Neural cell (in vitro differentiated cells): ENCODE measurements at regions not wholly inside any gene's neighbourhood (a gene's known extent, or its start where the extent isn't known, plus 50 kb on each side); places are given as distances from the start of the nearest gene placed in this dataset.

Experiments
- H2AFZ ChIP-seq: fragments of 200-600, 300-800 bp; sonication (generic), shearing (Covaris generic); 2 replicates; pipeline ENCODE4 v1.6.0; 2014; ENCODE audit warnings: low read depth, mild to moderate bottlenecking, antibody characterized with exemption, low read length, moderate library complexity
- H3F3A ChIP-seq: fragments of 200-600 bp; shearing (Covaris generic); 2 replicates; pipeline ENCODE4 v1.6.1; 2016; ENCODE audit warnings: mild to moderate bottlenecking, moderate library complexity, mixed read lengths, antibody characterized with exemption, low read length; ENCODE audit not compliant: insufficient read depth, poor library complexity, severe bottlenecking
- H3K27ac ChIP-seq: fragments of 200-600, 300-800 bp; sonication (generic), shearing (Covaris generic); 2 replicates; pipeline ENCODE4 v1.5.1; 2014; ENCODE audit warnings: mild to moderate bottlenecking, low read length, moderate library complexity
- H3K27me3 ChIP-seq: fragments of 300-800, 200-600 bp; sonication (generic), shearing (Covaris generic); 2 replicates; pipeline ENCODE4 v1.6.0; 2014; ENCODE audit warnings: mild to moderate bottlenecking, low read depth, low read length, moderate library complexity; ENCODE audit not compliant: insufficient read depth
- H3K36me3 ChIP-seq: fragments of 300-800, 200-600 bp; sonication (generic), shearing (Covaris generic); 2 replicates; pipeline ENCODE4 v1.5.1; 2014; ENCODE audit warnings: mild to moderate bottlenecking, antibody characterized with exemption, low read length, moderate library complexity; ENCODE audit not compliant: insufficient read depth
- H3K4me2 ChIP-seq: fragments of 300-800, 200-600 bp; sonication (generic), shearing (Covaris generic); 2 replicates; pipeline ENCODE4 v1.6.0; 2014; ENCODE audit warnings: mild to moderate bottlenecking, low read length
- H3K4me3 ChIP-seq: fragments of 300-800, 200-600 bp; sonication (generic), shearing (Covaris generic); 2 replicates; pipeline ENCODE4 v1.5.1; 2014; ENCODE audit warnings: mild to moderate bottlenecking, low read length, moderate library complexity
- H3K79me2 ChIP-seq: fragments of 200-600 bp; shearing (Covaris generic); replicated peaks from 2 replicates; pipeline ENCODE4 v1.6.0; 2014; ENCODE audit warnings: mild to moderate bottlenecking, low read length, moderate library complexity; ENCODE audit not compliant: insufficient read depth
- H3K9ac ChIP-seq: fragments of 300-800, 200-600 bp; sonication (generic), shearing (Covaris generic); 2 replicates; pipeline ENCODE4 v1.6.1; 2016; ENCODE audit warnings: mild to moderate bottlenecking, low read length, mixed read lengths
- H3K9me2 ChIP-seq: fragments of 200-600 bp; shearing (Covaris generic); 2 replicates; pipeline ENCODE4 v1.6.1; 2016; ENCODE audit warnings: mild to moderate bottlenecking, low read length, mixed read lengths; ENCODE audit not compliant: insufficient read depth
- H3K9me3 ChIP-seq: fragments of 200-600, 300-800 bp; sonication (generic), shearing (Covaris generic); 2 replicates; pipeline ENCODE4 v1.6.1; 2016; ENCODE audit warnings: mild to moderate bottlenecking, mixed run types, low read length, moderate library complexity, mixed read lengths
- H4K20me1 ChIP-seq: fragments of 200-600 bp; shearing (Covaris generic); 2 replicates; pipeline ENCODE4 v1.6.1; 2016; ENCODE audit warnings: mild to moderate bottlenecking, mixed run types; ENCODE audit not compliant: insufficient read depth
- CTCF ChIP-seq: fragments of 450-650 bp; IDR thresholded peaks from 2 replicates; pipeline ENCODE4 v1.5.1; 2014; ENCODE audit warnings: antibody characterized with exemption, mild to moderate bottlenecking, moderate library complexity; ENCODE audit not compliant: poor library complexity, severe bottlenecking
- EP300 ChIP-seq: fragments of 450-650 bp; conservative IDR thresholded peaks from 2 replicates; pipeline ENCODE4 v1.6.1; 2014; ENCODE audit warnings: antibody characterized with exemption, mild to moderate bottlenecking, moderate library complexity; ENCODE audit not compliant: poor library complexity, severe bottlenecking
- EZH2 ChIP-seq: fragments of 200-600, 300-800 bp; shearing (Covaris generic), sonication (generic); IDR thresholded peaks from 2 replicates; pipeline ENCODE4 v1.6.1; 2014; ENCODE audit warnings: antibody characterized with exemption, low read length, borderline replicate concordance, mild to moderate bottlenecking; ENCODE audit not compliant: insufficient read depth, poor library complexity, severe bottlenecking
- MXI1 ChIP-seq: fragments of 450-650 bp; conservative IDR thresholded peaks from 2 replicates; pipeline ENCODE4 v1.6.1; 2014; ENCODE audit warnings: antibody characterized with exemption, mild to moderate bottlenecking; ENCODE audit not compliant: poor library complexity, severe bottlenecking
- POLR2AphosphoS5 ChIP-seq: IDR thresholded peaks from 2 replicates; pipeline ENCODE4 v1.6.1; 2012
- RAD21 ChIP-seq: fragments of 450-650 bp; conservative IDR thresholded peaks from 2 replicates; pipeline ENCODE4 v1.6.1; 2014; ENCODE audit warnings: antibody characterized with exemption, mild to moderate bottlenecking, moderate library complexity
- REST ChIP-seq: IDR thresholded peaks from 2 replicates; pipeline ENCODE4 v1.6.1; 2012; ENCODE audit warnings: borderline replicate concordance
- SMC3 ChIP-seq: fragments of 450-650 bp; conservative IDR thresholded peaks from 2 replicates; pipeline ENCODE4 v1.6.1; 2014; ENCODE audit warnings: antibody characterized with exemption, mild to moderate bottlenecking, moderate library complexity; ENCODE audit not compliant: poor library complexity
- TAF1 ChIP-seq: IDR thresholded peaks from 2 replicates; pipeline ENCODE4 v1.6.1; 2012; ENCODE audit warnings: low read depth

DNA sequence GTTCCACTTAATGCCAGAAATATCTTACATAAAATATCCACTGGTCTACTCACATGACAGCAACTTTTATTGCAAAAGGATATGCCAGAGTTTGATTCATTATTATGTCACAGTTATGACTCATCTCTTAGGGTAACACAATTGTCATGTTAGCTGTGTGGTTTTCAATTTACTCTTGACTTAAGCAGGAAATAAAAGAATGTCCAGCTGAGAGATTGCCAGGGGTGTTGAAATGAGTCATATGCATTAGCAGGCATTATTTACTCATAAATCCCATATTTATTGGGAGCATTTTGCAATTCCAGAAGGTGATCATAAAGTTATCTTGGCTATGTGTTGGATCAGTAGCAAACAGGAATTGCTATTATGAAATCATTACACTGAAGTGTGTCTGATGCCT is 1164.6 kb upstream of the CDH18 start:
- Histone ChIP-seq H3K9me3 (no peaks in the 10 kb centered on the region), H3K4me3 (no peak overlapping the region), H2AFZ (no peak overlapping the region), H4K20me1 (no peaks in the 10 kb centered on the region), H3K79me2 (no peaks in the 10 kb centered on the region), H3K9me2 (no peaks in the 10 kb centered on the region), H3K4me2 (no peak overlapping the region), H3K27me3 (no peaks in the 10 kb centered on the region), H3K9ac (no peak overlapping the region), H3K27ac (no peak overlapping the region), H3F3A (no peaks in the 10 kb centered on the region), H3K36me3 (no peaks in the 10 kb centered on the region)
- peak; percentile 47 for TF ChIP-seq EP300
- no peak for TF ChIP-seq POLR2AphosphoS5
- TF ChIP-seq MXI1: no peak
- TF ChIP-seq SMC3: no peak
- peak; percentile 59 for TF ChIP-seq REST

GRCh38 chr5:21145376-21145775 is 1157.4 kb upstream of the CDH18 start:
- Histone ChIP-seq H2AFZ (no peak overlapping the region), H3K4me2 (no peak overlapping the region), H3K79me2 (no peaks in the 10 kb centered on the region), H3K9me3 (no peaks in the 10 kb centered on the region), H3K27me3 (no peaks in the 10 kb centered on the region), H3K9ac (no peak overlapping the region), H3K36me3 (no peaks in the 10 kb centered on the region), H4K20me1 (no peaks in the 10 kb centered on the region), H3K9me2 (no peaks in the 10 kb centered on the region), H3K4me3 (no peak overlapping the region), H3K27ac (no peak overlapping the region), H3F3A (no peaks in the 10 kb centered on the region)
- TF ChIP-seq POLR2AphosphoS5: no peak
- TF ChIP-seq RAD21: no peak
- TF ChIP-seq TAF1: no peak
- TF ChIP-seq REST: no peak
- TF ChIP-seq SMC3: no peak
- no peak for TF ChIP-seq MXI1
- TF ChIP-seq EZH2: no peak
- no peak for TF ChIP-seq CTCF
- no peak for TF ChIP-seq EP300
